NCI-H446 treated with DMSO at 0.1 percent for 48 hours (cell line): ENCODE measurements at regions not wholly inside any gene's neighbourhood (a gene's known extent, or its start where the extent isn't known, plus 50 kb on each side); places are given as distances from the start of the nearest gene placed in this dataset.

Source experiments
- DNase-seq: peaks from one replicate; lab custom pipeline; 2025; lab: John Stamatoyannopoulos, UW

DNA sequence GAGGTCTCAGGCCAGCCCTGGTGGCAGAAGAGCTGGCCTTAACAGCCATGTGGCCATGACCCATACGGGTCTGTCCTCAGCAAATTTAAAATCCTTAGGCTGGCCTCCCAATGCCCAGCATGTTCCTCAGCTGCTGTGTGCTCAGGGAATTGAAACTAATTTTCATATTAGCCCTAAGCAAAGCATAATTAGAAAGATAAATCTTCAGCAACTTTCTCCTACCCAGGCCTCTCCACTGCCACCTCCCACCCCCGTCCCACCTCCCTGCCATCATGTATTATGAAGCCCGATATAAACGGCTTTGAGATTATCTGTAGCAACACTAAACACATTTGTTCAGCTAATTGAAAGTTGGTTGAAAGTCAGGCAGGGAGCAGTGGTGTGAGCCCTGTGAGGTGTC is 178.8 kb upstream of the NTM start:
- DNase-seq = no peak

DNA sequence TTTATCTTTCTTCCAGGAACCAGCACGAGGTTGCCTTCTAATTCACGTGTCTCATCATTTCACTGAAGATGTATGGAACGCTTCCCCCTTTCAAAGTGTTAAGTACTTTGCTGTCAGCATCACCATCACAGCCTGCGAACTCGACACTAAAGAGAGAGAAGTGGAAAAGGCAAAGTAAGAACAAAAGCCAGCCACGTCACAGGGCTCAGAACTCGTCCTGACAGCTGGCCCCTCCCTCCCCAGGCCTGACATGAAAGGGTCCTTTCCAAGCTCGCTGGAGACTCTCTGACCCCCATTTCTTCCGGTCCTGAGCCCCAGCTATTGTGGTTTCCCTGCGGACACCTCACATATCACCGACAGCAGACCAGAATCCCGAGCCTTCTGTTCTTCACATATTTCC is 177.8 kb upstream of the NTM start:
- no peak for DNase-seq

DNA sequence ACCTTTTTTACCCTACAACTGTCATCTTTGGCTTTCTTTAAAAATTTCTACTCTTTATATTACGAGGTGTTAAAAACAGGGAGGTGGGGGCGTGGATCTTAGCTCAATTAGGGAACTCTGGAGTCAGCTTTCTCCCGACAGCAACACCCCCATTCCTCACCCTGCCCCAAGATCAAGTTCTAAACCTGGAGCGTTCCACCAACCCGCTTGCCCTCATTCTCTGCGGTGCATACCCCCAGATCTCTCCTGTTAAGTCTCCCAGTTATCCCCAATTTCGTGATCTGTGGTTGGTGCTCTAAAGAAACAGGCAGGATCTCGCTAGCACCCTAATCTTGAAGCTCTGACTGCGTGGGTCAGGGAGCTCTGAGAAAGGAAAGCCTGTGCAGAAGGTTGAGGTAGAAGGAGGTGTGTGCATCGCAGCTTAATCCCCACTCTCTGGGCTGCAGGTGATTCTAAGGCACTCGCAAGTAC is 177.3 kb upstream of the NTM start:
- no peak for DNase-seq

DNA sequence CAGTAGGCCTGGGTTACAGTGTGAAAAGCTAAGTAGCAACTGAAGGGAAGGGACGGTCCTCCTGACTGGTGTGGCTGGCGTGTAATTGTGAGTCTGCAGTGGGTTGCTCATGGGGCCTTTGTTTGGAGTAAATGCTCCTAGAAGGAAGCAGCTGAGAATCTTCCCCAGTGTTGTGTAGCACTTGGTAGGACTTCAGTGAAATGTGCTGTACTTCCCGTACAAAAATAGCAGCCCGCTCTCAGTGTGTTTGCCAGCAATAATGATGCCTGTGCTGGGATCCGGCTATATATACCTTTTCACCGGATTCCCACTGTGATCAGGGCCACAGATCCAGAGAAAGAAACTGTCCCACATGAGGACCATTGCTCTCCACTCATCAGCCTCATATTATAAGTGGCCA is 175.7 kb upstream of the NTM start:
- DNase-seq = no peak

DNA sequence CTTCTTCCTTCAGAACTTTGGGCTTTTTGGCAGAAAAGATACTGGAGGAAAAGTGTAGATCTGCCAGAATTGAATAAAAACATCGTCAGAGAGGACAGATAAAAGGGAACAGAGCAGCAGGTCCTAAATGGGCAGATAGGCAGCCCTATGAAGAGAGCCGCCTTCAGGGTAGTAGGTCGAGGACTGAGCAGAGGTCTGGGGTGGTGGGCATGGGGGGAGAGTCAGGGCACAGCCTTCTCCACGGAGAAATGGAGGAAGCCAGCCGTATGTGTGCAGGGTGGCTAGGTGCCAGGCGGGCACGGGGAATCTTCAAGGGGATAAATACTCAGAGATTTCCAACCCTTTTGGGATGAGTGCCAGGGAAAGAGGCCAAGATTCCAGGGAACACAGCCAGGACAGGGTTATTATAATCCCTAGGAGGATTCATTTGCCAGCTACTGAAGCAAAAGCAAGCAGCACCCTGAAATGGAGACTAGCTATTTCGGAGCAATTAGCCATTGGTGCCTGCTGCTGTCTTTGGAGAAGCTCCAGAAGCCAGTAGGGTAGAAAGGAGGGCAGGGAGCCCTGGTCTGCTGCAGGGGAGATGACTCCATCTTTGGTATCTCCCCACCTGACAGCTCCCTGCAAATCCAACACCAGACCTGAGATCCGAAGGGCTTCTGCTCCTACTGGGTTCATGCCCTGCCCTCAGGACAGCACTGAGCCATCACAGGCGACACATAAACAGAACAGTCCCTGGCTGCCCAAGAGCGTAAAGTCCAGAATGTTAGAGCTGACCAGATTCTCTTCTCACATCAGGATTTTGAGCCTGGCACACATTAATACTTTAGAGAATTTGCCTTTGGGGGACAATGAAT is 174.5 kb upstream of the NTM start:
- DNase-seq = peak; percentile 87

DNA sequence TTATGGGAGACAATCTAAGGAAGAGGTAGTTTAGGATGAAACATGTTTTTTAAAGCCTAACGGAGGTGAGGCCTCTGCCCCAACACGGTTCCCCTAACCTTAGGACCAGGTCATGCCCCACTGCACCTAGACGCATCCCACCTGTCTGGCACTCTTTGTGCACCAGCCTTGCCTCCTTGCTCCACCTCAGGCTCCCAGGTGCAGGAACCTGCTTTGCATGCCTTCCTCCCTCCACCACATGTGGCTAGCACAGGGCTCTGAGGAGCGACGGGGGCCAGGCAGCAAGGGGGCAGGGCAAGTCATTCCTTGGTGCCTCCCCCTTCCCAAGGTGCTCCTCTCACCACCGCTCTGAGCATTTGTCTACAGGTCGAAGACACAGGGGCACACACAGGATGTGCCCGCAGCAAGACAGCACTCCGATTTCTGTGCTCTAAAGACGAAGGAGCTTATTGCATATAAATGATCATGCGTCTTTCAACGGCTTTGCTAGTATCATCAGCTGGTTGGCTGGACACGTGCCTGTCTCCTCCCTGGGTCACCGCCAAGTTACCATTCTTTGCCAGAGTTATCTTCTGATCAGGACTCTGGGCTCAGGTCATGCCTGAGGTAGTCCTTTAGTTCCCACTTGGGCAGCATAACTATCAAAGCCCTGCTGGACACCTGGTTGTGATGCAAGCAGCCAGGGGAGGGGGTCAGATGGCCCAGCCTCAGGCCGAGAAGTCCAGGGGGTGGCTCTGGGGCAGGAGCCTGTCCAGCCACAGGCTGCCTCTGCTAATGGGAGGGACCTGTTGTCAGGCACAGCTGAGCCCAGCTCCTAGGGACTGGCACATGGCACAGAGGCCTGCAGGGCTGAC is 172.0 kb upstream of the NTM start:
- no peak for DNase-seq

DNA sequence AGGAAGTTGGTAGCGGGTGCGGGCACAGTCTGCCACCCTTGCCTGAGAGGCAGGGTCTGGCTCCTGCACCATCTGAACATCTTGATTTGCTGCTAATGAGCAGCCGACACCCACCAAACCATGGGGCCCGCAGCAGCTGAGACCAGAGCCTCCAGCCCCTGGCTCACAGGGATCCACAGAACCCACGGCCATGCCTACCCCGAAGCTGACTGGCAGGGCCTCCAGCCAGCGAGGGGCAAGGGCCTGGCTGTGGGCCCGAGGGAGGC is 171.5 kb upstream of the NTM start:
- DNase-seq = no peak

DNA sequence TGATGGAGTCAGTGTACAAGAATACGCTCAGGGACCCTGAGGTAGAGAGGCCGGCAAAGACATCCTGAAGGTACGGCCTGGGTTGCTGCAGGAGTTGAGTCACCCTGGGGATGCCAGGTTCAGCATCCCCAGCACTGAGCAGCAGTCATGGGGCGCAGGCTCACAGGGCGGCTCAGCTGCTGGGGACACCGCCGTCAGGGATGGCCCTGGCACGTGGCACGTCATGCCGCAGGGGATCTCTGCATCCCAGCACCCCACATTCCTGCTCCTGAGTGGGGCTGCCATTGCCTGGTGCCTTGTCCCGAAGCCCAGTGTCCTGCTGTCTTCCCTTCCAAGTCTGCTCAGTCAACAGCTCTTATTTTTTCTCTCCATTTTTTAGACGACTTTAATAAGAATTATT is 168.7 kb upstream of the NTM start:
- no peak for DNase-seq

DNA sequence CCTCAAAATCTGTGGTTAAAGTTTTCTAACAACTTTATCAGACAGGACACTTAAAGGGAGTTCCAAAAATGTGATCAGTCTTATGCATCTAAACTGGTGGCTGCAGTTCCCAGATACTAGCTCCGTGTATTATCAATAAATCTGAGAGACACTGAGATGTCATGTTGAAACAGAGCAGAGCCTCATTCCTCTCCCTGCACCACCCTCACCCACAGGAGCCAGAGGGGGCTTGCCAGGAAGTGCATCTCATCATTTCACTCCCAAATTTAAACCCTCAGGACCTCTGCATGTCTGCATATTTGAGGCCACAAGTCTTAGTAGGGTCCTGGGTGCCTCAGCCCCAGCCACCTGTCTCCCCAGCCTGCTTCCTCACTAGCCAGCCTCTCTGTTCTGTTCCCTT is 167.4 kb upstream of the NTM start:
- no peak for DNase-seq

DNA sequence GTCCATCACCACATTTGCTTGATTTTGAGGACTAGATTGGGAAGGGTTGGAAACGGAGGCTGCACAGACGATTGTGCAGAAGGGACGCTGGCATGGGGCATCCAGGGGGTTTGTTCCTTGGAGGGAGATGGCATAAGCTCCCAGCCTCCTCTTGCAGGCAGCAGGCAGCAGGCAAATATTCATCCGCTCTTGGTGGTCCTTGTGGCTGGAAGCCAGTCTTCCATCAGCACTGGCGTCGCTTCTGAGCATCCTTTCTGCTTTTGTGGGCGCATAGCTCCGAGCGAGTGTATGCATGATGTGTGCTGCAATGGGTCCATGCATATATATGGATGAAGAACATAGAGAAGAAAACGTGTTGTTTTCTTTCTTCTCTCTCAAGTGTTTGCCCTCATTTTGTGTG is 166.1 kb upstream of the NTM start:
- no peak for DNase-seq

DNA sequence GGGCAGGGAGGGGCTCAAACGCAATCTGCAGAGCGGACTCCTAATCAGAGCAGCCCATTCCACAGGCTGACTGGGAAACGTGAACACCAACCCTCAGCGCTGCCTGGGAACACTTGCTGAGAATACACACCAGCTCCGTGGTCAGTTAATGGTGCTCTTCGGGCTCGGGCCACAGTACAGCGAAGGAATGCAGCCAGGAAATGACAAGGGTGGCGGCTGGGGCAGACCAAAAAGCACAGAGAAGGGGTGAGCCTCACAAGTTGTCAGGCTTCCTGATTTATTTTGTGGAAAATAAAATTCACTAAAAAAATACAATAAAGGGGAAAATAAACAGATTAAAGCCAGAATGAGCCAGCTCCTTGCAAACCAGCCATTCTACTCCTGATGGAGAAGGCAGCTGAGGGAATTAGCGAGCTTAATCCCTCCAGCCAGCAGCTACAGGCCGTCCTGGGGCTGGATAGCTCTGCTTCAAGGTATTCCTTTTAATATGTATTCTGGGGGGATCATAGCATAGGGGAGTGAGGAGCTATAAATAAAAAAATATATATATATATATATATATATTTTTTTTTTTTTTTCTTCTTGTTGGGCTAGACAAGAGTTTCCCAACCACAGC is 165.5 kb upstream of the NTM start:
- DNase-seq = no peak

DNA sequence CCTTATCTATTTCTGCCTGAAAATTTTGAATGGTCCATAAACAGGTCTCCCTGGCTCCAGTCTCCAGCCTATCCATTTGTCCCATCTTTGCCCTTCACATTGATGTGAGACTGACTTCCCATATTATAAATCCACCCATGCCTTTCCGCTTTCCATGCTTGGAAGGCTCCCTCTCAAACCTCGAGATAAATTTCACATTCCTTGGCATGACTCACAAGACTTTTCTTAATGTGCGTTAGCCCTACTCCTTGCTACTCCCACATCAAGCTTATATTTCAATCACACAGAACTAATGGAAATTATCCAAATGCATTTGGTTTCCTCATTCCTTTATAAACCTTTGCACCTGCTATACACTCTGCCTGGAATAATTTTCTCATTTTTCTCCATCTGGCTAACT is 163.7 kb upstream of the NTM start:
- no peak for DNase-seq

DNA sequence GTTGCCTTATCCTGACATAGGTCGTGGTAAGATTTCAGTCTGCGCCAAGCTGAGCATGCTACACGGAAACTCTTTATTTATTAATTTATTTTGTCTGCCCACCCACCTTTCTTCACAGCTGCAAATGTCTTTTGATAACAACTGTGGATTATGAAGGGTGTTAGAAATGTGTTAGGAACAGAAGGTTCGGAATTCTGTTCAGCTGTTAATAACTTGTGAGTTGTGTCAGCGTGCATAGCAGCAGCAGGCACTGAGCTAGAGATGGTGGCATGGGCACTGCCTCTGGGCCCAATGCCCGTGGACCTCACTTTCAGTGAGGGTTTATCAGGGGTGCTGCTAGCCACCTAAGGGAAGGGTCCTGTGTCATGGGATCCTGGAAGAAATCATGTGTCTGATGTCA is 162.5 kb upstream of the NTM start:
- no peak for DNase-seq

DNA sequence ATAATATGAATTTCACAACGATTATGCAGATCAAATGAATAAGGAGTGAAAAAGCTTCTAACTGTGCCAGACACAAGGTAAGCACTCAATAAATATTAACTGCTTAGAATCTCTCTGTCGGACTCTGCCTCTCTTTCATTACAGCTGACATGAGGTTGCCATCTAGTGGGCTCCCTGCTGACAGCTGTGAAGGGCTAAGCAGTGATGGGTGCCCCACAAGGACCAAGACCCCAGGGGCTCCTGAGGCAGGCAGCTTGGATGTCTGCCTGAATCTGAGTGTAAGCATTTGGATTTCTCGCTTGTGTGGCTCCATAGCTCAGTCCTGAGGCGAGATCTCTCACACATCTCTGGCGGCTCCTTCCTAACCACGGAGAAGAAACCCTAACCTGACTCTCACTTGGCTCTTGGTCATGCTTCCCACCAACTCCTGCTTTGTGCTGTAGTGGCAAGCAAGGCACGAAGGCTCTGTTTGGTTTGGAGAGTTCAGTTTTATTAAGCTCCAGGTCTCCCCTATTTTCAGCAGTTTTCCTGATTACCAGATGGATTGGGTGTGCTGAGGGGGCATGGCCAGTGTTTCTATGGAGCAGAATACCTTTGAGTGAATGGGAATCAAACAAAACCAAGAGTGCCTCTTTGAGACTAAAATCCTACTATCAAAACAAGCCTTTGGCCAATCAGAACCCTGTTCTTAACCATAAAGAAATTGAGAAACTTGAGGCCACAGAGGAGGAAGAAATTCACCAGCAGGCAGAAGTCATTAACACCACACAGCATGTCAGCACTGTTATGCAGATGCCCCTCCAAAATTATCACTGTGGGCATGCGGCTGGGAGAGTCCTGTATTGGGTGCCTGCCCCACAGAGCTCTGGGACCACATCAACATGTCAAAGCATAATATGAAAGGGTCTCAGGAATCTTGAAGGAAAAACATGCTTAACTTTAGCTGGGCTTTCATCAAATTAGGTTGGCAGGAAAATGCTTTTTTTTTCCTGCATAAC is 152.8 kb upstream of the NTM start:
- no peak for DNase-seq

DNA sequence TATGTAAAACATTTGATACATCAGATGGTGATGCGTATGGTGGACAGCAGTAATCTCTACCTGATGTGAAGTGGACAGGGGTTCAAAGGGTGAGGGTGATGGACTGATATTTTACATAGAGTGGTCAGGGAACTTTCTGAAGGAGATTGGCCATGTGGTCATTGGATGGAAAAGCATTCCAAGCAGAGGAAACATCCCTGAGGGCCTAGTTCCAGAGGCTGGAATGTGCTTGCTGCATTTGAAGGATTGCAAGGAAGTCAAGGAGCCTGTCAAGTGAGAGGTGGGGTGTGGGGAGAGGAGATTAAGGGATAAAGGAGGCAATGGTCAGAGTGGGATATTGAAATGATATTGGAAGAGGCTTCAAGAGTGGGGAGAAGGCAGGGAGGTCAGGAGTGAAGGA is 151.9 kb upstream of the NTM start:
- DNase-seq = no peak

DNA sequence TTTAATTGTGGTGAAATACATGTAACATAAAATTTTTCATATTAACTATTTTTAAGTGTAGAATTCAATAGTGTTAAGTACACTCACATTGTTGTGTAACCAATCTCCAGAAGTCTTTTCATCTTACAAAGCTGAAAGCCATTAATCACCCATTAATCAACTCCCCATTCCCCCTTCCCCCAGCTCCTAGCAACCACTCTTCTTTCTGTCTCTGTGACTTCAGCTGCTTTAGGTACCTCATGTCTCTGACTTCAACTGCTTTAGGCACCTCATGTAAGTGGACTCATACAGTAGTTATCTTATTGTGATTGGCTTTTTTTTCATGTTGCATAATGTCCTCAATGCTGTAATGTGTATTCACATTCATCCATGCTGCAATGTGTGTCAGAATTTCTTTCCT is 150.8 kb upstream of the NTM start:
- DNase-seq = no peak

DNA sequence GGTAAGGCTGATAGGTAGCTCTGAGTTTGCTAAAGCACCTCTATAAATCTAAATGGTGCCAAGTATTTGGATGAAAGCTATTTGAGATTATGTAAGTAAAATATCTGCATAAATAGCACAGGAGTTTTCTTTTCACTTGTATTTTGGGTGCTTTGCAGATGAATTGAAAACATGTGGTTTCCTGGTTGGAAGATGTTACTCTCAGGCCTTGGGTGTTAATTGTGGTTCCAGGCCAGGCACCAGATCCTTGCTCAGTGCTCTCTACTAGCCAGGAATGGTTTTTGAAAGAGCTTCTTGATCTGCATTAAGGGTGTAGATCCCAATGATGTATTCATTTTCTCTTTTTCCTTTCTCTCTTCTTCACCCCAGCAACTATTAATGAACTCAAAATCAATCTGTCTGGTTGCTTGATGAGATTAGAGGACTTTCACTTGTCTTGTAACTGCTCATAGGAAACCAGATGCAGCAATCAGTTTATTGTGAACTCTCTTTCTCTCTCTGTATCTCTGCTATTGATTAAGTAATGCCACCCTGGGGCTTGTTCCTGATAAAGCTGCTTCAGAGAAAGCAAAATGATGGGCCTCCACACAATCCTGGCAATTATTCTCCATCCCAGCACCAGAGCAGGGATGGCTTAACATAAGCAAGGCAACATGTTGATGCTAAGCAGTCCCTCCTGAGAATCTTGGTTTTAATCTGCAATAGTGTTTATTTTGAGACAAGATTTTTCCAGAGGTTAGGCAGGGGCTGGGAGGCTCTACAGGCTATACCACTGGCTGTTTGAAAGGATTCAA is 147.0 kb upstream of the NTM start:
- no peak for DNase-seq

DNA sequence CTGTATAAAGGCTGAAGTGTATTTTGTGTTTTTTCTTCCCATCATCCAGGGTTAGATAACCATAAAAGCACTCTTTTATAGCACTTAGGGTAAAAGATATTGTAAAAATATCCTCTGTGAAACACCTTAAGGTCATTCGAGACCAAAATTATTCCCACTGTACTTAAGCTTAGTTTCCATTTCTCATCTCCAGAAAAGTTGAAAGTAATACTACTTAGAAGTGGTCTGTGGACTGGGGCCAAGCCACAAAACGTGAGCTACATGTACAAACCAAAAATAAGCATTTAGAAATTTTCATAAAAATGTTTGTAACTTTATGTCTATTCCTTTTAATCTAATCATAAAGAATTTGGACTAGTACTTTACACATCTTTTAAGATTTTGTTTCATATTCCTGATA is 142.0 kb upstream of the NTM start:
- no peak for DNase-seq

DNA sequence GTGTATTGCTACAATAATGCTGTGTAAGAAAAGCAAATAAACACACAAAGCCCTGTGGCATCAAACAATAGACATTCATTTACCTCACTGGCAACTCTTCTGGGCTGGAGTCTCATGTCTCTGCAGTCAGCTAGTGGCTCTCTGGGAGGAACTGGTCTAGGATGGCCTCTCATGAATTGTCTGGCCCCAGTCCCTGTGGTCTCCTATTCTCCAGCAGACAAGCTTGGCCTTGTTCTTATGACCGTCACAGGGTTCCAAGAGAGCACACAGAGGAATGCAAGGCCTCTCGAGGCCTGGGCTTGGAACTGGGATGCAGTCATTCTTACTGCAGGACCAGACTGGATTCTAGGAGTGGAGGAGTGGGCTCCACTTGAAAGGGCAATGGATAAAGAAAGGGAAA is 141.2 kb upstream of the NTM start:
- DNase-seq = no peak

DNA sequence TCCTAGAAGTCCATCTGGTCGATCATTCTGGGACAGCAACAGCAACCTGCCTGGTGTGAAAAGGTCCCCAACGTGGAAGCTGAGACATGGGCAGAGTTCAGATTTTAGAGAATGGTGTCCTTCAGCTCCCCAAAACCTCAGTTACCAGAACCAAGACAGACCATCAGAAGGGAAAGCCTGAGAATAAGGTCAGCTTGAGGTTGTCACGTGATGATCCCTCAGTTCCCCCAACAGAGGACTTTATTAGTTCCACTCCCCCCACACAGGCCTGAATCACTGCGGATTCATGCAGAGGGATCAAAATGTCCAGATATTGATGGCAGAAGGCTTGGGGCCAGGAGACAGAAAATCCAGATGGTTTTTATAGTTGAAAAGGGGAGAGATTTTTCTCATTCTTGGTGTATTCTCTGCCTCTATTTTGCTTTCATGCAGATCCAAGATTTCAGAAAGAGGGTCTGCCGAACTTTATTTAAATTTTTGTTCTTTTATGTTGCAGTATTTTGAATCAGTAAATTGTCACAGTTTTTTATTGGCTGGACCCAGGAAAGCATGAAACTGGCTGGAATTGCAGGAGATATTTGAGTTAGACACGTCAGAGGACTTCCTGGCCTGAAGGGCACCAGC is 139.0 kb upstream of the NTM start:
- DNase-seq = no peak

DNA sequence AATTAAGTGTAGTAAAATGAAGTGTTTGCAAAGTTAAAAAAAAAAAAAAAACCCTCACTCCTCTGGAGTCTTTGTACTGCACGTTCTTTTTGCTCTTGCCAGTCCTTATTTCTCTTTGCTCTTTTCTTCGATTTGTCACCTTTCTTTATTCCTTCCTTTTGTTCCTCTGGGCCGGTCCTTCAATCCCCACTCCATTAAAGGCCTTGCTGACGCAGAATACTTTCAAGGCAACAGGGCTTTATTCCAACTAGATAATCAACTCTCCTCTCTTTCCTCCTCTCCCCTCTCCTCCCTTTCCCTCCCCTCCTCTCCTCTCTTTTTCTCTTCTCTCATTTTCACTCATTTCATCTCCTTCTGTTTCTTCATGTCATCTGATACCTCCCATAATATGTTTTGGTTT is 138.2 kb upstream of the NTM start:
- no peak for DNase-seq
